Vagina (tissue), 2 donors: ENCODE measurements at regions not wholly inside any gene's neighbourhood (a gene's known extent, or its start where the extent isn't known, plus 50 kb on each side); places are given as distances from the start of the nearest gene placed in this dataset.
"Not testable (repeated sequence)": the region's sequence is repeated elsewhere in the genome, so short reads cannot be mapped to it uniquely, and the experiment has no call there.

Experiments
- POLR2A ChIP-seq, 2 donors: fragments of 450-650 bp; IDR thresholded peaks; one replicate each; pipeline ENCODE4 v1.6.1; 2017; ENCODE audit warnings: antibody characterized with exemption in 2 of 2, mild to moderate bottlenecking in 2 of 2, moderate library complexity in 2 of 2
- POLR2AphosphoS5 ChIP-seq, 2 donors: sonication (generic); formaldehyde crosslinking; IDR thresholded peaks; one replicate each; pipeline ENCODE4 v1.9.0; 2017; ENCODE audit warnings: antibody characterized with exemption in 2 of 2, mild to moderate bottlenecking in 2 of 2, low read depth in 1 of 2; ENCODE audit not compliant: insufficient read depth in 1 of 2
- TF ChIP-seq, protein P1 (sequence below), 3 experiments: fragments of 450-650 bp in 2 of 3; fragments of 200-600 bp in 1 of 3; sonication (generic) in 1 of 3; IDR thresholded peaks; one replicate each; pipeline ENCODE4 v1.5.1; 2017 to 2019; ENCODE audit warnings: antibody characterized with exemption in 3 of 3, mild to moderate bottlenecking in 2 of 3, moderate library complexity in 2 of 3

DNA sequence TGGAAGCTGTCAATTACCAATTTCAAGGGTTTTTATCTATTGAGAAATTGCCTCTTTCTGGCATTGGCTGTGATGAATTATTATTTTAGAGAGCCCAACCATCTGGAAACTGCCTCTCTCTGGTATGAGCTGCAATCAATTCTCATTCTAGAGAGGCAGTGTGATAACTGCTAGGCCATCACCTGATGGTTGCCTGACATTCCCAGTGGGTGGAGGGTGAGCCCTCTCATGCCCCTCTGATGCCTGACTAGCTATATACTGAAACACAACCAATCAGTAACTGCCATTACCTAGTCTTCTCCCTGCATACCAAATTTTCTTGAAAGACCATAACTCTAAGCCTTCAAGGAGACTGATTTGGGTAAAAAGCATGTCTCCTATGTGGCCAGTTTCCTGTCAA, 353.9 kb upstream of the TGIF2LX start:
- TF ChIP-seq POLR2AphosphoS5 (IDR thresholded peaks at IDR 0.05; ENCODE audit: insufficient read depth in 1 of 2, low read depth in 1 of 2); POLR2A (IDR thresholded peaks at IDR 0.05): not testable (repeated sequence)
- TF ChIP-seq, protein P1, sequence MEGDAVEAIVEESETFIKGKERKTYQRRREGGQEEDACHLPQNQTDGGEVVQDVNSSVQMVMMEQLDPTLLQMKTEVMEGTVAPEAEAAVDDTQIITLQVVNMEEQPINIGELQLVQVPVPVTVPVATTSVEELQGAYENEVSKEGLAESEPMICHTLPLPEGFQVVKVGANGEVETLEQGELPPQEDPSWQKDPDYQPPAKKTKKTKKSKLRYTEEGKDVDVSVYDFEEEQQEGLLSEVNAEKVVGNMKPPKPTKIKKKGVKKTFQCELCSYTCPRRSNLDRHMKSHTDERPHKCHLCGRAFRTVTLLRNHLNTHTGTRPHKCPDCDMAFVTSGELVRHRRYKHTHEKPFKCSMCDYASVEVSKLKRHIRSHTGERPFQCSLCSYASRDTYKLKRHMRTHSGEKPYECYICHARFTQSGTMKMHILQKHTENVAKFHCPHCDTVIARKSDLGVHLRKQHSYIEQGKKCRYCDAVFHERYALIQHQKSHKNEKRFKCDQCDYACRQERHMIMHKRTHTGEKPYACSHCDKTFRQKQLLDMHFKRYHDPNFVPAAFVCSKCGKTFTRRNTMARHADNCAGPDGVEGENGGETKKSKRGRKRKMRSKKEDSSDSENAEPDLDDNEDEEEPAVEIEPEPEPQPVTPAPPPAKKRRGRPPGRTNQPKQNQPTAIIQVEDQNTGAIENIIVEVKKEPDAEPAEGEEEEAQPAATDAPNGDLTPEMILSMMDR (IDR thresholded peaks at IDR 0.05) = not testable (repeated sequence)
